ENCODE measurements at regions not wholly inside any gene's neighbourhood (a gene's known extent, or its start where the extent isn't known, plus 50 kb on each side); places are given as distances from the start of the nearest gene placed in this dataset.
"Not testable (repeated sequence)": the region's sequence is repeated elsewhere in the genome, so short reads cannot be mapped to it uniquely, and the experiment has no call there.

- DNase-seq: no peak
These were observed 289.7 kb downstream of the HTR1B start for GRCh38 chr6:77173472-77174074.

DNA sequence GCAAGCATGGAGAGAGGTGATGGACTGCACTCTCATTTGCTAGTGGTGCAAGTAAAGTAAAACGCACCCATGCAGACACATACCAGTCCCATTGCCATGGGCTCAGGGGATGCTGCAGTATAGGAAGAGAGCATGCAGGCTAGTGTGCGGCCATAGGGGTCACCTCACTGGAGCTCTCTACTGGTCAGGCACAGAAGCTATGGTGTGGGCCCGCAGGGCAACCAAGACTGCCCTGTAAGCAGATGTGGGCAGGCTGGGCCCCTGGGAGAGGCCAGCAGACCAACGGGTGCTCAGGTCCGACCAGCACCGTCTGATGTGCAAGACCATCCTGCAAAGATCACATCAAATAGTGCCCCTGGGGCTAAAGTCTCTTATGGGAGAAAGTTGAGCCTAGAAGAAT lies 290.7 kb downstream of the HTR1B start:
- no peak for DNase-seq

- no peak for DNase-seq
These were observed 303.6 kb downstream of the HTR1B start for GRCh38 chr6:77159730-77160129.

DNA sequence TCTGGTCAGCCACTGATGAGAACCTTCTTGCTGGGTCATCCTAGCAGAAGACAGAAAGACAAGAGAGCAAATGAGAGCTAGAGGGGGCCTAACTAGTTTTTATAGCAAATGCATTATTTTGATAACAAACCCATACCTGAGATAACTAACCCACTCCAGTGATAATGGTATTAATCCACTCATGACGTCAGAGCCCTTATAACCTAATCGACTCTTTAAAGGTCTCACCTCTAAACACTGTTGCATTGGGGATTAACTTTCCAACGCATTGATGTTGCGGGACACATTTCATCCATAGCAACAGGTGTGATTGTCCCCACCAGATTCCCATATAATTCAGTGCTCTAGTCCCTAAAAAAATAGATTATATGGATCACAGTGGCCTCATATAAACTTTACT lies 312.1 kb downstream of the HTR1B start:
- DNase-seq: no peak

GRCh38 chr6:77150736-77151135 lies 312.6 kb downstream of the HTR1B start:
- no peak for DNase-seq

- no peak for DNase-seq
These were observed 318.0 kb downstream of the HTR1B start for GRCh38 chr6:77145244-77145643.

DNA sequence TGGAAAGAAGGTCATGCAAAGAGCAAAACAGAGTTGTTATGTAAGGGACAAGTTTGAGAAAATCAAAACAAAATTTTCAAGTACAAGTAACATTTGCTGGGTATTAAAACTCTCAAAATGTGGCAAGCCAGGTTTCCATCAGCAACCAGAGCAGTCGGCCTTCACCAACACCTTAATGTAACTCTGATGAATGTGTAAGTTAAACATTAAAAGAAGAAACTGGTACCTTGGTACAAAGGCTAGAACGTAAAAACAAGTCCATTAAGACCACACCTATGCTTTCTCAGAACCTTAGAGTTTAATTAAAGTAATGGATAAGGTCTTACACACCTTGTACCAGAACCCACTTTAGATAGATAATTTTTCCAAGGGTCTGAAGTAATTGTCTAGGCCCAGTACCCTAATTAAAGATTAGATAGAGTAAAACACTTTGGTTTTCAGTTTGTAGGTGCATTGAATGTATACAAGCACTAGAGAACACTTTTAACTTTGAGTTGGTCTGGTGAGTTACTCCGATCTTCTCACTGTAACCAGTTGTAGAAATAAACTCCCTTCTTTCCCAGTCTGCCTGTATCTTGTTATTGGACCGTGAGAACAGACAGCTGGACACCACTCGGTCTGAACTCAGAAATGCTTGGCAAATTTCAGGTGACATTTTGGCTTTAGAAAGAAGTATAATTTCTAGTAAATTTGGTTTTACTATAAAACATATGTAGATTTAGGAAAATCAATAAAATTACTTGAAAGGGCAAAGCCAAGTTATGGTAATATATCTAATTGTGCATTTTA lies 319.4 kb downstream of the HTR1B start:
- DNase-seq: no peak

DNA sequence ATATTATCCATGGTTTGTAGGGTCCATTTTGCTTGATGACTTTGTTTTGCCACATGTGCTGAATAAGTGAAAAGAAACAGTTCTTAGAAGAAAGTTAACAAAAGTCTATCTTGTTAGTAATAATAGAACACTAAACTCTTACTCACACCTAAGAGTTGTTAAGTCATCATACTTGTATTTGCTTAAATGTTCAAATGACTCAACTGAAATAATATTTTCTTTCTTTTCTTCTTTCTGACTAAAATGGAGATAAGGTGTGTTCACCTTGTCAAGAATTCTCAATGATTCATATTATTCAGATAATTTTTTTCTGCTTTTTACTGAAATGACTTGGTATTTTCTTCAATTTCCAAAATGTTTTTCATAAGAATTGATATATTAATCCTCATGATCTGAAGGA lies 327.2 kb downstream of the HTR1B start:
- no peak for DNase-seq

DNA sequence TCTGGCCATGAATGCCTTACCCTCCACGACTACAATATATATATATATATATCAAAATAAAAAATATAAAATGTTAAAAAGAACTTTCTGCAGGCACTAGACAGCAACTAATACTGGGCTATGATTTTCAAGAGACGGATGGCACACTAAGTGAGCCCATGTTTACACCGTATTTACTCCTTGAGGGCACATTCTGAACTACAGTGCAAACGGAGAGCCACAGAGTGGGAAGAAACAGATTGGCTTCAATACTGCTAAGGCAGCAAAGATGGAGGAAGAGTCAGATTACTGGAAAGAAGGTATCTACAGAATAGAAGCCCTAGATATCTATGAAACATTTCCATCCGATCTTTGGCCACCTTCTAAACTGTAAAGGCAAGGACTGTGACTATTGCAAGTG lies 330.3 kb downstream of the HTR1B start:
- no peak for DNase-seq

GRCh38 chr6:77131426-77131825 lies 331.9 kb downstream of the HTR1B start:
- DNase-seq: no peak

- DNase-seq: no peak
These were observed 338.7 kb downstream of the HTR1B start for GRCh38 chr6:77124604-77125003.

DNA sequence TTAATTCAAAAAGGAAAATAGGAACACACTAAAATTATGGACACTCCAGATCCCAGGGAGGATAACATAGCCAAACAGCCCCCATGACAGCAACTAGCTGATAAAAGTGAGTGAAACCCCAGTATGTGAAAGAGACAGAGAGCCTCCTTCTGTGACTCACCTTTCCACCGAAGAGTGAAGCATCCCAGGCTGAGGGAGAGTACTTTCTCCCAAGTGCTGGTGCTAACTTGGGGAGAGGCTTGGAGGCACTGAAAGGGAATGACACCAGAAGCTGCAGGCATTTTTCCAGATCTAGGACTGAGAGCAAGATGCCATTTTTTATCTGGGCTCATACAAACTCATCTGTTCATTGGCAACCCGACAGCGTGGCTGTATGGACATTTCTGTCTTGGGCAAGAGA lies 339.8 kb downstream of the HTR1B start:
- no peak for DNase-seq

DNA sequence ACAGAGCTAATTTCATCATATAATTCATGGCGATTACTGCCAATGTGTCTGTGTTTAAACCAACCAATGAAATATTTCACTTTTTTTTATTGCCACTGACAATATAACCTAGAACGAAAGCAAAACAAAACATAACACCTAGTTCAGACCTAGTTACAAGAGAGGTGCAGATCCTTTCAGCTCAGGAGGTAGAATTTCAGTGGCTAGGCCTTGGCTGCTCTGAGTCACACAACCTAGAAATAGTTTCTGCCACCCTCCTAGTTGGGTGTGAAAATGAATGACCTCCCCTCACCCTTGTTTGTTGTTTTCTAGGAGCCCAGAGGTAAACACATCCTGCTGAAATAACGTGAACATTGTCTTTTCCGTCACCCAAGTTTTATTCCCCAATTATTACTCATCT lies 356.3 kb downstream of the HTR1B start:
- DNase-seq: no peak

GRCh38 chr6:77105091-77105490 lies 358.2 kb downstream of the HTR1B start:
- DNase-seq: no peak

DNA sequence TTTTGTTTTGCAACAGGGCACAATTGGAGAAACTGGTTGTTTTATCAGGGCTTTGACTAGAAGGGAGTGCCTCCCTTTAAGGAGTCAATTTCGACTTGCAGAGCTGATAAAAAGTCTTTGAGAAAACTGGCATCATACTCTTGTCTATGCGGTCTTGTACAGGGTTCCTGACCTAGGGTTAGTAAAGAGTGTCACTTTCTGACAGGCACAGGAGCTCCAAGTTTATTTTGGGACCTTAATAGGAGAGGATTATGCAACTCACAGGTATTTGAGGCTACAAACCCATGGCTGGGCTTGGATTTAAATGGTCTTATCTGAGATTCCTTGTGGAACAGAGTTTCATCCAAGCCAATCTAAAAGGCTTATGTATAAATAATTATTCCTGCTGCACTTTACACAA lies 365.4 kb downstream of the HTR1B start:
- no peak for DNase-seq

GRCh38 chr6:77095936-77096627 lies 367.2 kb downstream of the HTR1B start:
- no peak for DNase-seq

DNA sequence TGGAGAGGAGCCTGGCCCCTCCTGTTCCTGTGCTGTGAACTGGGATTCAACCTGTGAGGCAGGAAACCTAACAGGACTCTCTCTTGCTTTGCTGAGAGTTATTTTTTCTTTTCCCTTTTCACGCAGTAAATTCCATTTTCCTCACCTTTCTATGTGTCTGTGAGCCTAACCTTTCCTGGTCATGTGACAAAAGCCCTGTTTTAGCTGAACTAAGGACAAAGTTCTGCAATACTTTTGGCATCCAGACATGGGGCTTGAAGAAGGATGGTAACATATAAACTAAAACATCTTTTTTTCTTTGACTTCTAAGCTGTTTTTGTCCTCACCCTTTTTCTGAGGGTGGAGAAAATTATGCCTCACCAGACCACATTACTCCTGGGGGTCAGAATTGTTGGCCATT lies 368.5 kb downstream of the HTR1B start:
- DNase-seq: no peak

DNA sequence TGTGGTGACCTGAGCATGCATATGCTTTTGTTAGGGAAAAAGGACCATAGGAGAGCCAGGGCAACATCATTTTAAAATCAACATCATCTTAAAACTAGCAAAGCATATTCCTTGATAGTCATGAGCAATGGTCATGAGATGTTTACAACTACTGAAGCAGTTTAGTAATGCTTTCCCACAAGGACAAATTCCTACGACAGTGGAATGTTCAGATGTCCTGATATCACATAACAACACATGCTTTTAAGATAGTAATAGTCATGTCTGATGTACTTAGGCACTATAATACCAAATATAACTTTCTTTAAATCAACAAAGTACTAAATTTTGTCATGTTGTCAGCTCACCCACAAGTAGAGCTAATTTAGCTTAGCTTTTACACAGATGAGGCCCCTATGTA lies 370.3 kb downstream of the HTR1B start:
- DNase-seq: no peak

DNA sequence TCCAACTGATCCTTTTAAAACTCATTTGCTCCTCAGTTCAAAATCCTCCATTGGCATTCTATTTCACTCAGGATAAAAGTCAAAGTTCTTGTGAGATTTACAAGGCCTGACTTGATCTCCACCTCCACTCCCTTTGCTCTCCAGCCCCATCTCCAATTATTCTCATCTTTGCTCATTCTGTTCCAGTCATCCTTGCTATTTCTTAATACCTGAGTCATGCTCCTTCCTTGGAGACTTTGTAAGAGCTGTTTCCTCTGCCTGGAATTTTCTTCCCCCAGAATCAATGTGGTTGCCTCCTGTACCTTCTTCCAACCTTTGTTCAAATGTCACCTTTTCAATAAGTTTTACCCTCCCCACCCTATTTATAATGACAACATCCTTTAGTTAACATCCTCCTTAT lies 373.5 kb downstream of the HTR1B start:
- no peak for DNase-seq

- not testable (repeated sequence) for DNase-seq
These were observed 375.4 kb downstream of the HTR1B start for GRCh38 chr6:77087794-77088318.

GRCh38 chr6:77074037-77074713 lies 389.1 kb downstream of the HTR1B start:
- DNase-seq: no peak

DNA sequence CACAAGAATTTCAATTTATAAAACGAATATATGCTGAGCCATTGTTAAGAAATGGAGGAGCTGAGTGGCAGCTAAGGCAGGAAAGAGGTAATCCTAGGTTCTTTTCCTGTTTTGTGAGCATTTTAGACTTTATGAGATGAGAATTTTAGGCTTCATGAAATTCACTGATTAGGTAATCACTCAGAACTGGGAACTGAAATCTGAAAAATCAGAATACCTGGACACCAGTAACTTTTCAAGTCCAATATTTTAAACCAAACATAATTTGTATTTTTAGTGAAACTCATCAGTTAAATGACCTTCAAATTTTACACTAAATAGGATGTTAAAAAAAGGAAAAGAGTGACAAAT lies 389.9 kb downstream of the HTR1B start:
- no peak for DNase-seq

DNA sequence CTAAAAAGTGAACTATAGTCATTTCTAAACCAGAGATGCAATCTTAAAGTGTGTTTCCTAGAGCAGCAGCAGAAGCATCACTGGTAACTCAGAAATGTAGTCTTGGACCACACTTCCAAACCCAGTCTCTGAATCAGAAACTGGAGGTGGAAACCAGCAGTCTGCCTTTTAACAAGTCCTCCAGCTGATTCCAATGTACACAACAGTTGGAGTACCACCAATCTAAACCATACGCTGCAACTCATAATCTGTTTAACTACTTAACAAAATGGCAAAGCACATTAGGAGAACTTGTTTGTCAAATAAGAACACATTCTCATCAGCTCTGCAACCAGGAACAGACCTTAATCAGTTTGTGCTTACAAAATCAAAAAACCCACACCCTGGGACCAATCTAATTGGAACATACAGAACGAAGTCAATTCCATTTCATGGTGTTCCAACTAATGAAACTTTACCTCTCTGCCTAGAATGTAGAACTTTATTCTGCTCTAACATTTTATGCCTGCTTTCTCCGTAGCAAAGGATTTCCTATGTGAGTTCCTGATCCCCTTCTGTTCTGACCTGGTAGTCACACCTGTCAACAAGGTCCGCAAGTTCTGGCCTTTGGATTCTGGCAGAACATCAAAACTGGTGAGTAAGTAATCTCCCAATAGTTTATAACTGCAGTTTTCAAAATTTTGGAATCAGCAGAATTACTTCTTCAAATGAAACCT lies 390.4 kb downstream of the HTR1B start:
- DNase-seq: no peak
